ENCODE measurements at regions not wholly inside any gene's neighbourhood (a gene's known extent, or its start where the extent isn't known, plus 50 kb on each side); places are given as distances from the start of the nearest gene placed in this dataset.

GRCh38 chr13:104740641-104741222, 1674.5 kb upstream of the SLC10A2 start:
- no peaks in the 10 kb centered on the region for H3K36me3 ChIP-seq
- H3K27ac ChIP-seq: no peak overlapping the region
- WGBS, 2 donors (ENCODE audit: low coverage in 1 of 2): 56 to 62% methylated on average over 6 to 7 of the region's 7 CpGs
- ATAC-seq: no peak
- H3K4me3 ChIP-seq: no peak overlapping the region
- H3K9me3 ChIP-seq: no peaks in the 10 kb centered on the region
- no peaks in the 10 kb centered on the region for H3K27me3 ChIP-seq
- no peaks in the 10 kb centered on the region for H3K4me1 ChIP-seq
- no peak for TF ChIP-seq EP300 (IDR thresholded peaks at IDR 0.05)
- no peak for TF ChIP-seq CTCF (IDR thresholded peaks at IDR 0.05)
- TF ChIP-seq POLR2AphosphoS5 (IDR thresholded peaks at IDR 0.05): no peak
- TF ChIP-seq POLR2A (IDR thresholded peaks at IDR 0.05): no peak

GRCh38 chr13:104737713-104738112, 1671.5 kb upstream of the SLC10A2 start:
- Histone ChIP-seq H3K36me3 (no peaks in the 10 kb centered on the region), H3K27ac (no peak overlapping the region)

GRCh38 chr13:104733427-104733826, 1667.2 kb upstream of the SLC10A2 start:
- Histone ChIP-seq H3K4me1 (no peaks in the 10 kb centered on the region), H3K9me3 (no peaks in the 10 kb centered on the region), H3K4me3 (no peak overlapping the region), H3K27me3 (no peaks in the 10 kb centered on the region), H3K27ac (no peak overlapping the region), H3K36me3 (no peaks in the 10 kb centered on the region)
- TF ChIP-seq EP300 (IDR thresholded peaks at IDR 0.05) (no peak), CTCF (IDR thresholded peaks at IDR 0.05) (no peak), POLR2A (IDR thresholded peaks at IDR 0.05) (no peak), POLR2AphosphoS5 (IDR thresholded peaks at IDR 0.05) (no peak)
- no peak for ATAC-seq
- WGBS, 2 donors (ENCODE audit: low coverage in 1 of 2): 83 to 100% methylated on average over 1 of the region's 1 CpG

More at GRCh38 chr13:104737713-104738112, 1671.5 kb upstream of the SLC10A2 start:
- Histone ChIP-seq H3K27me3 (no peaks in the 10 kb centered on the region), H3K9me3 (no peaks in the 10 kb centered on the region), H3K4me1 (no peaks in the 10 kb centered on the region), H3K4me3 (no peak overlapping the region)
- ATAC-seq: no peak
- WGBS, 2 donors (ENCODE audit: low coverage in 1 of 2): 36 to 43% methylated on average over 6 of the region's 6 CpGs
- TF ChIP-seq CTCF (IDR thresholded peaks at IDR 0.05) (no peak), POLR2A (IDR thresholded peaks at IDR 0.05) (no peak), POLR2AphosphoS5 (IDR thresholded peaks at IDR 0.05) (no peak), EP300 (IDR thresholded peaks at IDR 0.05) (no peak)

GRCh38 chr13:104715111-104715510, 1648.9 kb upstream of the SLC10A2 start:
- Histone ChIP-seq H3K9me3 (no peaks in the 10 kb centered on the region), H3K4me3 (no peak overlapping the region), H3K27ac (no peak overlapping the region), H3K36me3 (no peaks in the 10 kb centered on the region), H3K4me1 (no peaks in the 10 kb centered on the region), H3K27me3 (no peaks in the 10 kb centered on the region)
- ATAC-seq: no peak
- TF ChIP-seq EP300 (IDR thresholded peaks at IDR 0.05): no peak
- no peak for TF ChIP-seq POLR2A (IDR thresholded peaks at IDR 0.05)
- no peak for TF ChIP-seq CTCF (IDR thresholded peaks at IDR 0.05)
- no peak for TF ChIP-seq POLR2AphosphoS5 (IDR thresholded peaks at IDR 0.05)

GRCh38 chr13:104705031-104705750, 1639.0 kb upstream of the SLC10A2 start:
- 82 to 86% methylated on average over 4 to 5 of the region's 7 CpGs for WGBS, 2 donors (ENCODE audit: low coverage in 1 of 2)
- no peak for TF ChIP-seq POLR2AphosphoS5 (IDR thresholded peaks at IDR 0.05)
- TF ChIP-seq EP300 (IDR thresholded peaks at IDR 0.05): no peak
- no peak for TF ChIP-seq CTCF (IDR thresholded peaks at IDR 0.05)
- no peak for TF ChIP-seq POLR2A (IDR thresholded peaks at IDR 0.05)
- no peak for ATAC-seq
- no peaks in the 10 kb centered on the region for H3K4me1 ChIP-seq
- no peak overlapping the region for H3K27ac ChIP-seq
- H3K9me3 ChIP-seq: no peaks in the 10 kb centered on the region
- no peaks in the 10 kb centered on the region for H3K36me3 ChIP-seq
- H3K4me3 ChIP-seq: no peak overlapping the region
- H3K27me3 ChIP-seq: no peaks in the 10 kb centered on the region

All from gastroesophageal sphincter (tissue), 4 donors.